B cell (primary cell): ENCODE measurements at regions not wholly inside any gene's neighbourhood (a gene's known extent, or its start where the extent isn't known, plus 50 kb on each side); places are given as distances from the start of the nearest gene placed in this dataset.

Source experiments
- ATAC-seq: fragments of 200-7000 bp; cut with Tn5 transposase; one replicate; pipeline ENCODE4 v1.10.0; 2021; ENCODE audit warnings: low read depth, mild to moderate bottlenecking, moderate number of reproducible peaks, moderate library complexity
- CTCF ChIA-PET: fragments of 350-600 bp; sonication (Branson Sonifier 250); formaldehyde crosslinking; loops from one replicate; lab custom pipeline; 2021; ENCODE audit warnings: antibody characterized with exemption, inconsistent platforms; lab: Charles Lee
- POLR2A ChIA-PET: fragments of 350-600 bp; sonication (Branson Sonifier 250); formaldehyde crosslinking; loops from one replicate; lab custom pipeline; 2021; ENCODE audit warnings: antibody characterized with exemption; lab: Charles Lee
- DNase-seq: peaks from one replicate; pipeline ENCODE4 v3.0.0; 2013
- H2AFZ ChIP-seq: 2 replicates; pipeline ENCODE4 v1.6.1; 2012; ENCODE audit warnings: mild to moderate bottlenecking, low read depth, low read length; ENCODE audit not compliant: insufficient read depth, poor library complexity, severe bottlenecking
- H3K27ac ChIP-seq, 2 donors: 1 replicate in 1 of 2; 2 replicates in 1 of 2; pipeline ENCODE4 v1.5.1; 2012 to 2013; ENCODE audit warnings: low read length in 2 of 2, mild to moderate bottlenecking in 2 of 2, moderate library complexity in 1 of 2
- H3K27me3 ChIP-seq, 4 experiments: fragments of 200-600 bp in 1 of 4; sonication (generic) in 1 of 4; replicated peaks in 1 of 4; 1 replicate in 2 of 4; 2 replicates in 2 of 4; pipeline versions ENCODE4 v1.6.1 to v1.7.0; 2013 to 2016; ENCODE audit warnings: low read length in 3 of 4, mild to moderate bottlenecking in 2 of 4, mixed read lengths in 1 of 4, moderate library complexity in 1 of 4; ENCODE audit not compliant: insufficient read depth in 4 of 4, control insufficient read depth in 3 of 4; ENCODE audit errors: control extremely low read depth in 1 of 4
- H3K36me3 ChIP-seq, 2 experiments: replicated peaks in 1 of 2; 1 replicate in 1 of 2; 2 replicates in 1 of 2; pipeline versions ENCODE4 v1.6.1 to v1.7.1; 2013; ENCODE audit warnings: low read length in 1 of 2; ENCODE audit not compliant: insufficient read depth in 2 of 2, control insufficient read depth in 1 of 2; ENCODE audit errors: control extremely low read depth in 1 of 2, extremely low read depth in 1 of 2
- H3K4me1 ChIP-seq, 2 donors: fragments of 200-600 bp in 1 of 2; sonication (generic) in 1 of 2; 1 replicate in 1 of 2; 2 replicates in 1 of 2; pipeline versions ENCODE4 v1.5.1 to v1.6.1; 2013 to 2017; ENCODE audit warnings: low read length in 2 of 2; ENCODE audit not compliant: control insufficient read depth in 2 of 2, insufficient read depth in 2 of 2
- H3K4me2 ChIP-seq: replicated peaks from 2 replicates; pipeline ENCODE3; 2012; ENCODE audit warnings: mild to moderate bottlenecking, low read depth, low read length; ENCODE audit not compliant: poor library complexity, severe bottlenecking
- H3K4me3 ChIP-seq, 5 experiments: fragments of 200-600 bp in 1 of 5; sonication (generic) in 1 of 5; 1 replicate in 3 of 5; 2 replicates in 2 of 5; pipeline versions ENCODE4 v1.5.1 to v1.7.0; 2011 to 2016; ENCODE audit warnings: low read length in 4 of 5, mild to moderate bottlenecking in 4 of 5, low read depth in 2 of 5, control low read depth in 1 of 5, moderate library complexity in 1 of 5; ENCODE audit not compliant: insufficient read depth in 1 of 5; ENCODE audit errors: control extremely low read depth in 1 of 5, extremely low read depth in 1 of 5
- H3K79me2 ChIP-seq: fragments of 200-600 bp; sonication (generic); one replicate; pipeline ENCODE4 v1.6.0; 2016; ENCODE audit warnings: low read length; ENCODE audit not compliant: control insufficient read depth, insufficient read depth
- H3K9ac ChIP-seq: fragments of 200-600 bp; sonication (generic); 2 replicates; pipeline ENCODE4 v1.6.1; 2017; ENCODE audit warnings: mild to moderate bottlenecking, low read length, moderate library complexity
- H3K9me3 ChIP-seq, 3 donors: one replicate each; pipeline versions ENCODE4 v1.6.1 to v1.7.1; 2013; ENCODE audit warnings: low read length in 2 of 3; ENCODE audit not compliant: control insufficient read depth in 2 of 3, insufficient read depth in 1 of 3; ENCODE audit errors: control extremely low read depth in 1 of 3
- H4K20me1 ChIP-seq: 2 replicates; pipeline ENCODE4 v1.6.0; 2012; ENCODE audit warnings: mild to moderate bottlenecking, low read length; ENCODE audit not compliant: insufficient read depth, control insufficient read depth, poor library complexity, severe bottlenecking
- H3K27ac Mint-ChIP-seq: one replicate; pipeline ENCODE4 v1.8.0; 2021; ENCODE audit warnings: mixed read lengths
- H3K27me3 Mint-ChIP-seq: one replicate; pipeline ENCODE4 v1.8.0; 2021; ENCODE audit warnings: mixed read lengths
- H3K4me1 Mint-ChIP-seq: one replicate; pipeline ENCODE4 v1.8.0; 2021; ENCODE audit warnings: mixed read lengths
- H3K4me3 Mint-ChIP-seq: one replicate; pipeline ENCODE4 v1.8.0; 2021; ENCODE audit warnings: mixed read lengths
- H3K9me3 Mint-ChIP-seq: one replicate; pipeline ENCODE4 v1.8.0; 2022; ENCODE audit warnings: mixed read lengths; ENCODE audit not compliant: insufficient read depth
- EZH2 ChIP-seq: IDR thresholded peaks from 2 replicates; pipeline ENCODE4 v1.6.1; 2012; ENCODE audit warnings: borderline replicate concordance, low read depth, mild to moderate bottlenecking, moderate library complexity, low read length; ENCODE audit not compliant: insufficient read depth, poor library complexity, severe bottlenecking
- WGBS: methylation state at CpG from one replicate; pipeline ENCODE4 v1.1.5; 2013; ENCODE audit warnings: missing lambda C conversion rate; ENCODE audit not compliant: insufficient coverage; 5-methylcytosine and 5-hydroxymethylcytosine counted together
- intact Hi-C: fragments of 100-400 bp; cut with micrococcal nuclease; formaldehyde crosslinking; loops from one replicate; pipeline ENCODE4 v1.10.0; 2022
- TF ChIP-seq, protein P1 (sequence below): fragments of 200-600 bp; IDR thresholded peaks from one replicate; pipeline ENCODE4 v1.8.0; 2022; ENCODE audit warnings: antibody characterized with exemption, mild to moderate bottlenecking

GRCh38 chr7:42342381-42342780 lies 105.4 kb upstream of the GLI3 start:
- ATAC-seq (no peak), DNase-seq (no peak)
- intact Hi-C loops: no loop called here
- H3K9me3 ChIP-seq: no peaks in the 10 kb centered on the region
- no peak overlapping the region for H3K4me3 ChIP-seq
- H3K27ac Mint-ChIP-seq: no peak overlapping the region
- no peak overlapping the region for H3K27ac ChIP-seq
- H3K9me3 Mint-ChIP-seq: no peaks in the 10 kb centered on the region
- H2AFZ ChIP-seq: no peak overlapping the region
- no CpG with 5 or more reads among the region's 3 CpGs for WGBS
- H3K4me3 Mint-ChIP-seq: no peak overlapping the region
- no peaks in the 10 kb centered on the region for H4K20me1 ChIP-seq
- TF ChIP-seq, protein P1, sequence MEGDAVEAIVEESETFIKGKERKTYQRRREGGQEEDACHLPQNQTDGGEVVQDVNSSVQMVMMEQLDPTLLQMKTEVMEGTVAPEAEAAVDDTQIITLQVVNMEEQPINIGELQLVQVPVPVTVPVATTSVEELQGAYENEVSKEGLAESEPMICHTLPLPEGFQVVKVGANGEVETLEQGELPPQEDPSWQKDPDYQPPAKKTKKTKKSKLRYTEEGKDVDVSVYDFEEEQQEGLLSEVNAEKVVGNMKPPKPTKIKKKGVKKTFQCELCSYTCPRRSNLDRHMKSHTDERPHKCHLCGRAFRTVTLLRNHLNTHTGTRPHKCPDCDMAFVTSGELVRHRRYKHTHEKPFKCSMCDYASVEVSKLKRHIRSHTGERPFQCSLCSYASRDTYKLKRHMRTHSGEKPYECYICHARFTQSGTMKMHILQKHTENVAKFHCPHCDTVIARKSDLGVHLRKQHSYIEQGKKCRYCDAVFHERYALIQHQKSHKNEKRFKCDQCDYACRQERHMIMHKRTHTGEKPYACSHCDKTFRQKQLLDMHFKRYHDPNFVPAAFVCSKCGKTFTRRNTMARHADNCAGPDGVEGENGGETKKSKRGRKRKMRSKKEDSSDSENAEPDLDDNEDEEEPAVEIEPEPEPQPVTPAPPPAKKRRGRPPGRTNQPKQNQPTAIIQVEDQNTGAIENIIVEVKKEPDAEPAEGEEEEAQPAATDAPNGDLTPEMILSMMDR: no peak
- no peak for TF ChIP-seq EZH2
- H3K36me3 ChIP-seq: no peaks in the 10 kb centered on the region
- ChIA-PET CTCF (no interaction called here), POLR2A (no interaction called here)
- H3K27me3 Mint-ChIP-seq: peaks cover 2% of the 10 kb centered on the region
- H3K4me1 ChIP-seq: no peaks in the 10 kb centered on the region
- H3K9ac ChIP-seq: no peak overlapping the region
- H3K79me2 ChIP-seq: no peaks in the 10 kb centered on the region
- H3K4me1 Mint-ChIP-seq: no peaks in the 10 kb centered on the region
- H3K27me3 ChIP-seq: peaks cover 0 to 4% (median under 1%) of the 10 kb centered on the region in 4 experiments
- no peak overlapping the region for H3K4me2 ChIP-seq

DNA sequence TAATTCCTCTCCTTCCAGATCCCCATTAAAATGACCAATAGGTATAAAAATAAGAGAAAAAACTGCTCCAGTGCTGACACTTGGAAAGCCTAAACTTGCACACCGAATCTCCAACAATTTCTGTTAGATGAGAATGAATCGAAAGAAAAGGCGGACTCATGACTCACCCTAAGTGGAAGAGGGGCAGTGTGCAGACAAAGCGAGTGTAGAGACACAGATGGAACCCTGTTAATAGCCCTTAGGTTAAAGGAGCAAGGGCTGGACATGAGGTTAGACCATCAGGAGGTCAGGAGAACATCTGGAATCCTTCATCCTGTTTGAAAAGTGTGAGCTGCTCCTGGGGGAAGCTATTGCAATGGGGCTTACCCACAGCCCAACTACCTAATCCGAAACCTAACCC lies 103.4 kb upstream of the GLI3 start:
- POLR2A ChIA-PET: no interaction called here

More for the DNA sequence above, 103.4 kb upstream of the GLI3 start:
- no peak overlapping the region for H3K9ac ChIP-seq
- Mint-ChIP-seq H3K4me1 (no peaks in the 10 kb centered on the region), H3K27ac (no peak overlapping the region), H3K27me3 (peaks cover 2% of the 10 kb centered on the region), H3K4me3 (no peak overlapping the region), H3K9me3 (no peaks in the 10 kb centered on the region)
- no peak for TF ChIP-seq EZH2
- TF ChIP-seq, protein P1: no peak
- CTCF ChIA-PET: no interaction called here
- no peak overlapping the region for H3K27ac ChIP-seq
- peaks cover 0 to 4% (median under 1%) of the 10 kb centered on the region in 4 experiments for H3K27me3 ChIP-seq
- no peak for ATAC-seq
- H3K4me1 ChIP-seq: no peaks in the 10 kb centered on the region
- no peak overlapping the region for H3K4me2 ChIP-seq
- H3K4me3 ChIP-seq: no peak overlapping the region
- no peaks in the 10 kb centered on the region for H3K36me3 ChIP-seq
- intact Hi-C loops: no loop called here
- no peak overlapping the region for H2AFZ ChIP-seq
- no peak for DNase-seq
- WGBS: 100% methylated on average over 2 of the region's 5 CpGs
- H3K79me2 ChIP-seq: no peaks in the 10 kb centered on the region
- peaks cover 0 to 3% (median 0%) of the 10 kb centered on the region in 3 donors for H3K9me3 ChIP-seq
- no peaks in the 10 kb centered on the region for H4K20me1 ChIP-seq
